ENCODE measurements at regions not wholly inside any gene's neighbourhood (a gene's known extent, or its start where the extent isn't known, plus 50 kb on each side); places are given as distances from the start of the nearest gene placed in this dataset.
"Not testable (repeated sequence)": the region's sequence is repeated elsewhere in the genome, so short reads cannot be mapped to it uniquely, and the experiment has no call there.

DNA sequence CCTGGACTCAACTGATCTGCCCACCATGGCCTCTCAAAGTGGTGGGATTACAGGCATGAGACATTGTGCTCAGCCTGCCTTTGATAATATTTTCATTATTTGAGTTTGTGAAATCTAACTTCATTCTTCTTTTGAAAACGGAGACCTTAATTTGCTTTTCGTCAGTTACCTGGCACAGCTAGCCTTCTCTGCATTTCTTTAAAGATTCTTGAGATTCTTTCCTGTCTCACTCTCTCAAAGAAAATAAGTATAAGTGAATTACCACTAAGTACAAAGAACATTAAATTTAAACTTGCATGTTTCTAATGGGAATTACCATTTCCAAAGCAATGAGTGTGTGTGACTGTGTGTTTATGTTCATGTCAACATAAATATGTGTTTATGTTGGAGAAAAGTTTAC lies 187.9 kb downstream of the NFKBIZ start:
- H3K9me3 ChIP-seq (ENCODE audit: insufficient read depth, low read depth, low read length) = peaks cover 16% of the 10 kb centered on the region
- H3K27ac ChIP-seq (ENCODE audit: low read depth, low read length) = no peak overlapping the region
- H3K4me1 ChIP-seq (ENCODE audit: insufficient read depth, low read length) = no peaks in the 10 kb centered on the region
- 78% methylated on average over 2 of the region's 2 CpGs for WGBS
- H3K9ac ChIP-seq (ENCODE audit: low read depth, low read length) = no peak overlapping the region
- no peaks in the 10 kb centered on the region for H3K36me3 ChIP-seq (ENCODE audit: insufficient read depth, low read length)
- no peak overlapping the region for H3K4me3 ChIP-seq (ENCODE audit: low read length)
- H3K27me3 ChIP-seq (ENCODE audit: insufficient read depth, low read length) = no peaks in the 10 kb centered on the region

DNA sequence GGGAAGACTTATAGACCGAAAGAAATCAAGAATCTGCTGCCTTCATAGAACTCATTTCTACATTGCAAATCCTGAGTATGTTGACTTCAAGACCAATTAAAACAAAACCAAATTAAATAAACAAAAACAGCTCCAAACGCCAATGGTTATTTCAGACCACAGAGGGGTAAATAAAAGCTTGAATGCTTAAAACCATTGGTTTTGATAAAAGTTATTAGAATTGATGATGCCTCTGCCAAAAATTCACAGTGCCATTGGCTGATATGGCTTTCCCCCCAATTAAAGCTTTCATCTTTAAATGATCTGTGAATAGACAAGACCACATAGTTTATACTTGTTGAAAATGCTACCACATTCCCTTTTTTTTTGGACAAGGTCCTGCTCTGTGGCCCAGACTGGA lies 188.5 kb downstream of the NFKBIZ start:
- H3K27ac ChIP-seq (ENCODE audit: low read depth, low read length) = no peak overlapping the region
- peaks cover 16% of the 10 kb centered on the region for H3K9me3 ChIP-seq (ENCODE audit: insufficient read depth, low read depth, low read length)
- H3K4me3 ChIP-seq (ENCODE audit: low read length) = no peak overlapping the region
- no peaks in the 10 kb centered on the region for H3K27me3 ChIP-seq (ENCODE audit: insufficient read depth, low read length)
- no peaks in the 10 kb centered on the region for H3K36me3 ChIP-seq (ENCODE audit: insufficient read depth, low read length)
- WGBS = 96% methylated on average over 2 of the region's 2 CpGs
- H3K4me1 ChIP-seq (ENCODE audit: insufficient read depth, low read length) = no peaks in the 10 kb centered on the region
- no peak overlapping the region for H3K9ac ChIP-seq (ENCODE audit: low read depth, low read length)

DNA sequence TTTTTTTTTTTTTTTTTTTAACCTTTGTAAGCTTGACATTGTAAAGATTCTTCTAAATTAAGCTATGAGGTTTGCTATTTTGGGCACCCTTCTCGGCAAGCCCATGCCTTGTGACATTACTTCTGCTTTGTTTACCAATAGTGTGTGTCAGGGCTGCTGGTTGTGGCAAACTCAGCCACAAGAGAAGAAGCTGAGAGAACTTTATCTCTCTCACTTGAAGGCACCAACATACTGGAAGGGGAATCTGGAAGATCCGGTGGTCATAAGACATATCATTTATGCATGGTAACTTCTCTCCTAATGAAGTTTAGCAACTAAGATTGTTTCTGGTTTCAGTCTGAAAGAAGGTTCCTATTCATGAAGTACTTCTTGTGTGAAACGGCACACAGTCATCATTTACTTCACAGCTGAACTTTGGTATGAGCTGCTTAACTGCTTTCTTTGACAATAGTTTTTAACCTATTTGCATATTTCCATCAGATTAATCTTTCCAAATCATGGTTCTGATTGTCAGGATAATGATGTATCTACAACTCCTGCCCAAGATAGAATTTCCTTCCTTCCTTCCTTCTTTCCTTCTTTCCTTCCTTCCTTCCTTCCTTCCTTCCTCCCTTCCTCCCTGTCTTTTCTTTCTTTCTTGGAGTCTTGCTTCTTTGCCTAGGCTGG lies 189.3 kb downstream of the NFKBIZ start:
- H3K9me3 ChIP-seq (ENCODE audit: insufficient read depth, low read depth, low read length) = peaks cover 16% of the 10 kb centered on the region
- H3K27ac ChIP-seq (ENCODE audit: low read depth, low read length) = no peak overlapping the region
- H3K36me3 ChIP-seq (ENCODE audit: insufficient read depth, low read length) = no peaks in the 10 kb centered on the region
- WGBS = 91% methylated on average over 2 of the region's 3 CpGs
- no peak overlapping the region for H3K4me3 ChIP-seq (ENCODE audit: low read length)
- H3K27me3 ChIP-seq (ENCODE audit: insufficient read depth, low read length) = no peaks in the 10 kb centered on the region
- no peaks in the 10 kb centered on the region for H3K4me1 ChIP-seq (ENCODE audit: insufficient read depth, low read length)
- H3K9ac ChIP-seq (ENCODE audit: low read depth, low read length) = no peak overlapping the region

GRCh38 chr3:102040144-102040543 lies 190.8 kb downstream of the NFKBIZ start:
- not testable (repeated sequence) for H3K27ac ChIP-seq (ENCODE audit: low read depth, low read length); H3K36me3 ChIP-seq (ENCODE audit: insufficient read depth, low read length); H3K4me1 ChIP-seq (ENCODE audit: insufficient read depth, low read length); H3K9ac ChIP-seq (ENCODE audit: low read depth, low read length); H3K4me3 ChIP-seq (ENCODE audit: low read length); H3K27me3 ChIP-seq (ENCODE audit: insufficient read depth, low read length)
- 95% methylated on average over 8 of the region's 8 CpGs for WGBS
- peaks cover 16% of the 10 kb centered on the region for H3K9me3 ChIP-seq (ENCODE audit: insufficient read depth, low read depth, low read length)

GRCh38 chr3:102053375-102053989 lies 204.2 kb downstream of the NFKBIZ start:
- H3K36me3 ChIP-seq (ENCODE audit: insufficient read depth, low read length) = no peaks in the 10 kb centered on the region
- no peaks in the 10 kb centered on the region for H3K4me1 ChIP-seq (ENCODE audit: insufficient read depth, low read length)
- peaks cover 5% of the 10 kb centered on the region; the same call in 1 of the 2 replicates for H3K9me3 ChIP-seq (ENCODE audit: insufficient read depth, low read depth, low read length)
- WGBS = 92% methylated on average over 2 of the region's 4 CpGs
- no peaks in the 10 kb centered on the region for H3K27me3 ChIP-seq (ENCODE audit: insufficient read depth, low read length)
- no peak overlapping the region for H3K9ac ChIP-seq (ENCODE audit: low read depth, low read length)
- no peak overlapping the region for H3K27ac ChIP-seq (ENCODE audit: low read depth, low read length)
- no peak overlapping the region for H3K4me3 ChIP-seq (ENCODE audit: low read length)

DNA sequence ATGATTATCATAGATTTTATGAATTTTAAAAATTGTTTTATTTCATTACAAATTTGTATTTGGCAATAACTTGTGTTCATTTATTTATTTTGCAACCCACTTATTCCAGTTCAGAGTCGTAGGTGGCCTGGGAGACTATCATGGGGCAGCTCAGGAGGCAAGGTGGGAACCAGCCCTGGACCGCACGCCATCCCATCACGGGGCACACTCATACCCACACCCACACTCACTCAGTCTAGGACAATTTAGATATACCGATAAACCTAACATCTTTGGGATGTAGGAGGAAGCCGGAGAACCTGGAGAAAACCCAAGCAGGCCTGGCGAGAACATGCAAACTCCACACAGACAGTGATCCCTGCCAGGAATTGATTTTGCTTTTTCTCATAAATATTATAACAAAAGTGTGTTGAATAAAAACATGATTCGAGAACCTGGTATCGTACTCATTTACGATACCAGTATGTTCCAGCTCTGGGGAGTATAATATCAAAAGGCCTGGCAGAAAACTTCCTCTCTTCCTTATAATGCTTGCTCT lies 205.3 kb downstream of the NFKBIZ start:
- H3K27ac ChIP-seq (ENCODE audit: low read depth, low read length) = no peak overlapping the region
- H3K9ac ChIP-seq (ENCODE audit: low read depth, low read length) = no peak overlapping the region
- no peak overlapping the region for H3K4me3 ChIP-seq (ENCODE audit: low read length)
- no peaks in the 10 kb centered on the region for H3K36me3 ChIP-seq (ENCODE audit: insufficient read depth, low read length)
- H3K27me3 ChIP-seq (ENCODE audit: insufficient read depth, low read length) = no peaks in the 10 kb centered on the region
- no peaks in the 10 kb centered on the region for H3K4me1 ChIP-seq (ENCODE audit: insufficient read depth, low read length)
- 82% methylated on average over 7 of the region's 10 CpGs for WGBS
- H3K9me3 ChIP-seq (ENCODE audit: insufficient read depth, low read depth, low read length) = no peaks in the 10 kb centered on the region

DNA sequence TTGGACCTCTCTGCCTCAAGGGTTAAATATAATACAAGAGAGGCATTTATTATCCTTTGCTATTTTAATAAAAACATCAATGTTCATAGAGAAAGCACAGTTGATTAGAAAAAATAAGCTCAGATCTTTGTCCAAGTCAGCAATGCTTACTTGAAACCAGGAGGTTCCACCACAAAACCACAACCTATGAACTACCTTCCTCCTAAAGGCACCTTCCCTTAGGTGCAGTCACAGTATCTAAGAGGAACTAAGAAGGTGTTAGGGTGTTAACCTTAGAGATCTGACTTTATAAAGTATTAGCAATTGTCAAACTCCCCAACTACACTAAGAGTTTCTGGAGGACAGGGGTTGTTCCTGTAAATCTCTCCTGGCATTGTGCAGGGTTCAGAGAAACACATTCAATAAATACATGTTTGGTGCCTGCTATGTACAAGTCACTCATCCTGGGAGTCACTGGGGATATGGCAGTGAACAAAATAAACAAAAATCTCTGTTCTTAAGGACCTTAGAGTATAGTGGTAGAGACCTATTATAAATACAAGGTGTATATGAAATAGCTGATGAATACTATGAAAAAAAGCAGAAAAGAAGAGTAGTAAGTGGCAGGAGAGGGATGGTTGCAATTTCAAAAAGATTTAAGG lies 208.6 kb downstream of the NFKBIZ start:
- Histone ChIP-seq H3K27ac (ENCODE audit: low read depth, low read length) (no peak overlapping the region), H3K36me3 (ENCODE audit: insufficient read depth, low read length) (no peaks in the 10 kb centered on the region), H3K9me3 (ENCODE audit: insufficient read depth, low read depth, low read length) (no peaks in the 10 kb centered on the region), H3K27me3 (ENCODE audit: insufficient read depth, low read length) (no peaks in the 10 kb centered on the region), H3K4me1 (ENCODE audit: insufficient read depth, low read length) (no peaks in the 10 kb centered on the region), H3K9ac (ENCODE audit: low read depth, low read length) (no peak overlapping the region), H3K4me3 (ENCODE audit: low read length) (no peak overlapping the region)

DNA sequence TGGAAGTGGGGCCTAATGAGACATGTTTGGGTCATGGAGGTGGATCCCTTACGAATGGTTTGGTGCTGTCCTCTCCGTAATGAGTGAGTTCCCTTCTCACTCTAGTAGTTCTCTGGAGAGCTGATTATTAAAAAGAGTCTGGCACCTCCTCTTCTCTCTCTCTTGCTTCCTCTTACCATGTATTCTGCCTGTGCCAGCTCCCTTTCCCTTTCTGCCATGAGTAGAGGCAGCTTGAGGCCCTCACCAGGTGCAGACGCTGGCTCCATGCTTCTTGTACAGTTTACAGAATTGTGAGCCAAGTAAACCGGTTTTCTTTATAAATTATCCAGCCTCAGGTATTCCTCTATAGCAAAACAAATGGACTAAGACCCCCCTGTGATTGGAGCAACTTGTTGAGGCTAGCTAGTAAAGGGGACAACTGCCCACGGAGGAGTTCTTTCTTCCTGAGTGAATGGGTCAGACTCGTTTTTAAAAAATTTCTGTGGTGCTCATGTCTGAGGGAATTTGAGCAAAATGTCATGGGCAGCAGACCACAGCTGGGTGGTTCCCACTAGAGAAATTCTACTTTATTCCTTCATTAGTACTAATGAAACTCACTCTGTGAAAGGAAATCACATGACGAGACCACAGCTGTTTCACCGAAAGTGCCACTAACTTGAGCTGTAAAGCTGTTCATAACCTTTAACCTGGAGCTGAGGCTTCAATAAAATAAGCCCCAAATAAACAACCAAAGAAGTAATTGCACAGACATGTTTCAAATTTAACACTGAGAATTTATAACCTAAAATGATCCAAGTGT lies 210.0 kb downstream of the NFKBIZ start:
- H3K27ac ChIP-seq (ENCODE audit: low read depth, low read length) = no peak overlapping the region
- H3K4me1 ChIP-seq (ENCODE audit: insufficient read depth, low read length) = no peaks in the 10 kb centered on the region
- WGBS = 89% methylated on average over 8 of the region's 8 CpGs

GRCh38 chr3:102060814-102061213 lies 211.5 kb downstream of the NFKBIZ start:
- Histone ChIP-seq H3K9me3 (ENCODE audit: insufficient read depth, low read depth, low read length) (no peaks in the 10 kb centered on the region), H3K36me3 (ENCODE audit: insufficient read depth, low read length) (no peaks in the 10 kb centered on the region), H3K4me1 (ENCODE audit: insufficient read depth, low read length) (no peaks in the 10 kb centered on the region), H3K27ac (ENCODE audit: low read depth, low read length) (no peak overlapping the region), H3K9ac (ENCODE audit: low read depth, low read length) (no peak overlapping the region), H3K4me3 (ENCODE audit: low read length) (no peak overlapping the region), H3K27me3 (ENCODE audit: insufficient read depth, low read length) (no peaks in the 10 kb centered on the region)
- WGBS = 76% methylated on average over 1 of the region's 1 CpG

More for the DNA sequence above, 210.0 kb downstream of the NFKBIZ start:
- Histone ChIP-seq H3K9ac (ENCODE audit: low read depth, low read length) (no peak overlapping the region), H3K4me3 (ENCODE audit: low read length) (no peak overlapping the region), H3K27me3 (ENCODE audit: insufficient read depth, low read length) (no peaks in the 10 kb centered on the region), H3K9me3 (ENCODE audit: insufficient read depth, low read depth, low read length) (no peaks in the 10 kb centered on the region), H3K36me3 (ENCODE audit: insufficient read depth, low read length) (no peaks in the 10 kb centered on the region)

- no peak overlapping the region for H3K9ac ChIP-seq (ENCODE audit: low read depth, low read length)
- no peaks in the 10 kb centered on the region for H3K9me3 ChIP-seq (ENCODE audit: insufficient read depth, low read depth, low read length)
- 86% methylated on average over 8 of the region's 8 CpGs for WGBS
- no peaks in the 10 kb centered on the region for H3K4me1 ChIP-seq (ENCODE audit: insufficient read depth, low read length)
- no peak overlapping the region for H3K27ac ChIP-seq (ENCODE audit: low read depth, low read length)
- no peaks in the 10 kb centered on the region for H3K27me3 ChIP-seq (ENCODE audit: insufficient read depth, low read length)
- no peaks in the 10 kb centered on the region for H3K36me3 ChIP-seq (ENCODE audit: insufficient read depth, low read length)
- no peak overlapping the region for H3K4me3 ChIP-seq (ENCODE audit: low read length)
Observed at GRCh38 chr3:102063572-102063971, 214.3 kb downstream of the NFKBIZ start.

GRCh38 chr3:102066470-102066869 lies 217.2 kb downstream of the NFKBIZ start:
- Histone ChIP-seq H3K4me3 (ENCODE audit: low read length) (no peak overlapping the region), H3K9ac (ENCODE audit: low read depth, low read length) (no peak overlapping the region), H3K9me3 (ENCODE audit: insufficient read depth, low read depth, low read length) (no peaks in the 10 kb centered on the region; the same call in 1 of the 2 replicates), H3K36me3 (ENCODE audit: insufficient read depth, low read length) (no peaks in the 10 kb centered on the region), H3K4me1 (ENCODE audit: insufficient read depth, low read length) (no peaks in the 10 kb centered on the region), H3K27me3 (ENCODE audit: insufficient read depth, low read length) (no peaks in the 10 kb centered on the region), H3K27ac (ENCODE audit: low read depth, low read length) (no peak overlapping the region)
- no CpG with 5 or more reads among the region's 1 CpG for WGBS
